Stimulated activated CD8-positive, alpha-beta memory T cell treated with anti-CD3 and anti-CD28 coated beads, Interleukin-15, amount 100 ng/mL, for 48 hours (primary cell): ENCODE measurements at regions not wholly inside any gene's neighbourhood (a gene's known extent, or its start where the extent isn't known, plus 50 kb on each side); places are given as distances from the start of the nearest gene placed in this dataset.

ENCODE experiments used
- DNase-seq, 2 donors: peaks; one replicate each; pipeline ENCODE4 v3.0.0-alpha.2; 2020; ENCODE audit warnings: low read depth in 2 of 2

- no peak for DNase-seq
Observed at GRCh38 chr2:20150110-20150706, 74.7 kb downstream of the SDC1 start.

GRCh38 chr2:20149703-20150030 is 75.3 kb downstream of the SDC1 start:
- DNase-seq: no peak

- DNase-seq: no peak
Observed at GRCh38 chr2:20148923-20149702, 75.8 kb downstream of the SDC1 start.

GRCh38 chr2:20148426-20148922 is 76.5 kb downstream of the SDC1 start:
- no peak for DNase-seq

GRCh38 chr2:20147351-20147750 is 77.6 kb downstream of the SDC1 start:
- no peak for DNase-seq

- no peak for DNase-seq
Observed at GRCh38 chr2:20146401-20146800, 78.5 kb downstream of the SDC1 start.

GRCh38 chr2:20145497-20146193 is 79.3 kb downstream of the SDC1 start:
- no peak for DNase-seq

- DNase-seq: no peak
Observed at GRCh38 chr2:20144861-20145260, 80.1 kb downstream of the SDC1 start.

GRCh38 chr2:20144196-20144595 is 80.7 kb downstream of the SDC1 start:
- no peak for DNase-seq

GRCh38 chr2:20143263-20143662 is 81.7 kb downstream of the SDC1 start:
- DNase-seq: no peak

- no peak for DNase-seq
Observed at GRCh38 chr2:20141806-20142205, 83.1 kb downstream of the SDC1 start.

- no peak for DNase-seq
Observed at GRCh38 chr2:20141056-20141762, 83.7 kb downstream of the SDC1 start.

GRCh38 chr2:20140321-20141055 is 84.4 kb downstream of the SDC1 start:
- DNase-seq: no peak

- no peak for DNase-seq
Observed at GRCh38 chr2:20139407-20140172, 85.3 kb downstream of the SDC1 start.

GRCh38 chr2:20138696-20139095 is 86.2 kb downstream of the SDC1 start:
- no peak for DNase-seq

GRCh38 chr2:20137884-20138283 is 86.5 kb upstream of the LAPTM4A start:
- DNase-seq: no peak

- no peak for DNase-seq
Observed at GRCh38 chr2:20137131-20137571, 85.7 kb upstream of the LAPTM4A start.

GRCh38 chr2:20136149-20136548 is 84.7 kb upstream of the LAPTM4A start:
- no peak for DNase-seq

- DNase-seq: peak; percentile 8 to 14
Observed at GRCh38 chr2:20135631-20136050, 84.2 kb upstream of the LAPTM4A start.

- no peak for DNase-seq
Observed at GRCh38 chr2:20132990-20133535, 81.6 kb upstream of the LAPTM4A start.
